SK-N-DZ (cell line): ENCODE measurements at regions not wholly inside any gene's neighbourhood (a gene's known extent, or its start where the extent isn't known, plus 50 kb on each side); places are given as distances from the start of the nearest gene placed in this dataset.
"Not testable (repeated sequence)": the region's sequence is repeated elsewhere in the genome, so short reads cannot be mapped to it uniquely, and the experiment has no call there.

Experiments
- DNase-seq: peaks from one replicate; pipeline ENCODE4 v3.0.0-alpha.2; 2015; ENCODE audit warnings: low spot score

DNA sequence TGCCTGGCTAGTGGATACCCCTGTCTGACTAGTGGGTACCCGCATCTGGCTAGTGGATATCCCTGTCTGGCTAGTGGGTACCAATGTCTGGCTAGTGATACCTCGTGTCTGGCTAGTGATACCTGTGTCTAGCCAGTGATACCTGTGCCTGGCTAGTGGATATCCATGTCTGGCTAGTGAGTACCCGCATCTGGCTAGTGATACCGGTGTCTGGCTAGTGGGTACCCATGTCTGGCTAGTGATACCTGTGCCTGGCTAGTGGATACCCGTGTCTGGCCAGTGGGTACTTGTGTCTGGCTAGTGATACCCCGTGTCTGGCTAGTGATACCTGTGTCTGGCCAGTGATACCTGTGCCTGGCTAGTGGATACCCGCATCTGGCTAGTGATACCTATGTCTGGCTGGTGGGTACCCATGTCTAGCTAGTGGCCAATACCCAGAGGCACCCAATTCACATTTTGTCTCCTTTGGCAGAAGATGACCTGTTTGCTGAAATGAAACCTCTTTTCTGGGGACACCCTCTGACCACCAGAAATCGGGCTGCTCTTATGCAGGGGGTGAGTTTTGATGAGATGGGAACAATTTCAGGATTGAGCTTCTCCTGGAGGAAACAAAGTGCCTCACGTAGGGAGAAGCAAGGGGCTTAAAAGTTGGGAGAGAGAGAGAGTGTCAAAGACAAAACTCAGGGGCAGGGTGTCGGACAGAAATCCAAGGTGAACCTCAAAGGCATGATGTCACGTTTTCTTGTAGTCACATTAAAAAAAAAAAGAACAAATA is 63.4 kb downstream of the SMIM38 start:
- DNase-seq, result no peak

GRCh38 chr11:69219991-69220390 is 64.3 kb downstream of the SMIM38 start:
- DNase-seq, result no peak

DNA sequence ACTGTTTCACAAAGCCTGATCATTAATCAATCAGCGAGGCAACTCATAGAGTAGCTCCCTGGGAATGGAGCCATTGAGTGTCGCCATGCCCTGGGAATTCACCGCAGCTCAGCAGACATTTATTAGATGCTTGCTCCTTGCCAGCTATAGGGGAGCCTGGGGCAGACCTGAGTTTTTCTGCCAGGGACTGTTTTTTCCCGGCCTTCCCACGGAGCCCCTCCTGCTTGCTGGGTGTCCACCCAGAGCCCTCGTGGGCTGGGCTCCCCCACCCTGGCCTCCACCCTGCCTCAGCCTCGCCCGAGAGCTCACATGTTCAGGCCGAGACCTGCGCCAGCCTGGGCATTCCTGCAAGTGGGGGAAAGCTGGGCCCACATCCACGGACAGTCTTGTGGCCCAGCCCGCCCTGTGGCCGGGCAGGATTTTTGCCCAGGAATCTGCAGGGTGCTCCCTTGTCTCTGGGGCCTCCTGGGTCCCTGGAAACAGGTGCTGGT is 64.9 kb downstream of the SMIM38 start:
- DNase-seq, result no peak

- DNase-seq, result no peak
Observed at GRCh38 chr11:69221086-69221485, 65.4 kb downstream of the SMIM38 start.

GRCh38 chr11:69221636-69222035 is 65.9 kb downstream of the SMIM38 start:
- DNase-seq, result not testable (repeated sequence)

DNA sequence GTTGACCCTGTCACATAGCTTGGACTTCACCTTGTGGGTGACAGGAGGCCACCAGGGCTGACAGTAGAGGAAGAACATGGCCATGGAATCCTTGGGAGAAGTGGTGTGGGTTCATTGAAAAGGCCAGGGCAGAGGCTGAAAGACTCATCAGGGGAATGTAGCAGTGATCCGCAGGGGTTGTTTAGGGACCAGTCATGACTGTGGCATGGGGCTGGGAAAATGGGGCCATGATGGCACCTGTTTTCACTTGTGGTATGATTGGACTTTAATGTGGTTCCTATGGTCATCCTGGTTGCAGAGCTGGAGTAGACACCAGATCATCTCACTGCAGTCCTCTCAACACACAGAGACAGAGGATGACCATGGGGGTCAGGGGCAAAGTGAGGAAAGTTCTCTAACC is 66.7 kb upstream of the MYEOV start:
- DNase-seq, result no peak

GRCh38 chr11:69229511-69229910 is 64.4 kb upstream of the MYEOV start:
- DNase-seq, result no peak

DNA sequence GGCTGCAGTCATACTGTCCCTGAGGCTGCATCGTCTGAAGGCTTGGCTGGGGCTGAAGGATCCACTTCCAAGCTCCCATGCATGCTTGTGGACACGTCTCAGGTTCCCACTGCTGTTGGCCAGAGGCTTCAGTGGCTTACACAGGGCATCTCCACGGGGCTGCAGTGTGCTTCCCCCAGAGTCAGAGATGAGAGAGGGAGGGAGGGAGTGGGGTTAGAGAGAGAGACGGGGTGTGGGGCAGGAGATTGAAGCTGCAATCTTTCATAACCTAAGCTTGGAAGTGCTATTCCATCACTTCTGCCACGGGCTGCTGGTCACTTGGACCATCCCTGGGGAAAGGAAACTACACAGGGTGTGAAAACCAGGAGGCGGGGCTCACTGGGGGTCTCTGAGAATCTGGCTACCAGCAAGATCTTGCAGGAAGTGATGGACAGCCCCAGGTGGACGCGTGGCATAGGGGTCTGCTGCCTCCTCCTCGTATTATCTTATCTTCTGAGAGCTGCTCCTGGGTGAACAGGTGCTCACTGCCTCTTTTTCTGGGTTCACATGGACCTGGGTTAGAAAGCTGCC is 63.0 kb upstream of the MYEOV start:
- no peak for DNase-seq

DNA sequence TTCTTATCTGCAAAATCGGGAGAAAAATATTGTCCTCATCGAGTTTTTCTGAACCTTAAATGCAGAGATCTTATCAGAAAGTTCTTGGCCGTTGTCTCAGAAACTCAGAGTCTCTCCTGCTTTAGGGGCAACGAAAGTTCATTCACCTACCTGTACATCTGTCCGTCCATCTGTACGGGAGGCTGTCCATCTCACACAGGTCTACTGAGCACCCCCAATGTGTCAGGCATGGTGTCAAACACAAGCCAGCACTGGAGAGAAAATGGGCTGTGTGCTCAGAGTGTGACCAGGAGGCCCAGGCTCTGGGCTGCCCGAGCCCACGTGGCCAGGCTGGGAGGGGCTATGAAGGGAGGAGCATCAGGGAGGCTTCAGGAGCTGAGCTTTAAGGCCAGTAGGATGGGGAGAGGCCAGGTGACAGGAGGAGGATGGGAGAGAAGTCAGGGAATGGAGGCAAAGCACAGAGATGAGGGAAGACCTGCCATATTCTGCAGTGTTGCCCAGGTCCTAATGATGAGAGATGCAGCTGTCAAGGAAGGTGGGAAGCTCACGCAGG is 62.4 kb upstream of the MYEOV start:
- DNase-seq, result no peak

GRCh38 chr11:69232821-69233743 is 60.9 kb upstream of the MYEOV start:
- DNase-seq, result no peak

GRCh38 chr11:69233744-69234570 is 60.0 kb upstream of the MYEOV start:
- DNase-seq, result no peak

DNA sequence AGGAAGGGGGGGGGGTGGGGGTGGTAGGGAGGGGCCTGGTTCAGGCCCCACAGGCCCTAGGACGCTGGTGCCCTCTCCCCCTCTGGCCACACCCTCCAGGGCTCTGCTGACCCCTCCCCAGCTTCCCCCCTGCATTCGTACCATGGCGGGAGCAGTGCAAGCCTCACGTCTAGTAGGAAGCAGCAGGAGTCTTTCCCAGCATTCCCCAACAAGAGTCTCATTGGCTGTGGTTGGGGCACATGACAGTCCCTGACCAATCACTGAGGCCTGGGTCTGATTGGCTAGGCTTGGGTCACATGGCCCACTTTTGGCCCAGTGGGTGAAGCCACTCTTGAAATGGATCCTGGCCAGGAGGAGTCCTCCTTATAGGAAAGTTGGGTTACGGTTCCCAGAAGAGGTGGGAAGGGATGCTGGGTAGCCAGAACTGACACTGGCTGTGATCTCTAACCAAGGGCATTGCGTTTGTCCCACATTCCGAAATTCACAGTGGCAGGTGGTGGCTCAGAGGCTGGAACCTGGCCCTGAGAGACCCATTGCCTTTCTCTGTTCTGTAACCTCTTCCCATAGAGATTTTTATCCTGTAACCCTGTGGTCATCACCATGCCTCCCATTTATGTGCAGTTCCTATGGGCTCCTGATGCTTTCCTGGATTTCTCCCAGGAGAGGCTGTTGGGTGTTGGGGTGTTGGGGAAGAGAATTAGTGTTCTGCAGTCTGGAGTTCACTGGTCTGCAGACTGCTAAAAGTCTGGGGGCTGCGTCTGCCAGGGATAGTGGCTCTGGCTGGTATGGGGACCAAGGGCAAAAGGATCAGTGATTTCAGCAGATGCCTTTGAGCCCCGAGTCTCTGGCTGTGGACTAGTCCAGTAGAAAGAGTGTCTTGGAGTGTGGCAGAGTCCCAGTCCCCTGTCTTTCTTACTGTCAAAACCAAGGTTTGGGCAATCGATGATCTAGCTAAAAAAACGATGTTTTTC is 58.9 kb upstream of the MYEOV start:
- no peak for DNase-seq

DNA sequence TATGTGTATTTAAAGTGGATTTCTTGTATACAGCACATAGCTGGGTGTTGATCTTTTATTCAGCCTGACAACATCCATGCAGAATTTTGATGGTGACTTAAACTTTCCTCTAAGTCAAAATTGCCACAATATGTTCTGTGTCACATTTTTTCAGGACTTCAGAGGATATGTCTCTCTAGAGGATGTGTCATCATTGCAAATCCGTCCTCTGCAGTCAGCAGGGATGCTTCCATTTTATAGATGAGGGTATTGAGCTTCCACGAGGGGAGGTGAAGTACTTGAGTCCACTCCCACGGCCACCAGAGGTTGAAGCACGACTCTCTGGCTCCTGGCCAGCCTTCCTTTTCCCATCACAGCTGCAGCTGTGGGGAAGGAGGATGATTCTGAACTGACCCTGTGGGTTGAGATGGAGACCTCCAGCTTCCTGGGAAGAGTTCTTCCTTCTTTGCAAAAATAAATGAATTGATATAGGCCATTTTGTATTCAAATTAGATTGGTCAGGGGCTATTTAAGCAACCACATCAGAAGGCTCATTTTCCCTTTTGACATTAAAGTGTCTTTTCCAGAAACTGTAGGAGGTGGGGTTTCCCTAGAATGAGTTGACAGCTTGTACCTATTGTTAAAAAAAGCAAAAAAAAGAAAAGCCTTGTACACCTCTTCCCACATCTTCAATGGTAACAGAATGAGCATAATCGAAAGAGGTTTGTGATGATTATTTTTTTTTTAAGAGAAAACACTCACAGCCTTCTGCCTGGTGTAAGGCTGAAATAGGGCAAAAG is 55.2 kb upstream of the MYEOV start:
- DNase-seq, result no peak

- no peak for DNase-seq
Observed at GRCh38 chr11:69239641-69240040, 54.3 kb upstream of the MYEOV start.

DNA sequence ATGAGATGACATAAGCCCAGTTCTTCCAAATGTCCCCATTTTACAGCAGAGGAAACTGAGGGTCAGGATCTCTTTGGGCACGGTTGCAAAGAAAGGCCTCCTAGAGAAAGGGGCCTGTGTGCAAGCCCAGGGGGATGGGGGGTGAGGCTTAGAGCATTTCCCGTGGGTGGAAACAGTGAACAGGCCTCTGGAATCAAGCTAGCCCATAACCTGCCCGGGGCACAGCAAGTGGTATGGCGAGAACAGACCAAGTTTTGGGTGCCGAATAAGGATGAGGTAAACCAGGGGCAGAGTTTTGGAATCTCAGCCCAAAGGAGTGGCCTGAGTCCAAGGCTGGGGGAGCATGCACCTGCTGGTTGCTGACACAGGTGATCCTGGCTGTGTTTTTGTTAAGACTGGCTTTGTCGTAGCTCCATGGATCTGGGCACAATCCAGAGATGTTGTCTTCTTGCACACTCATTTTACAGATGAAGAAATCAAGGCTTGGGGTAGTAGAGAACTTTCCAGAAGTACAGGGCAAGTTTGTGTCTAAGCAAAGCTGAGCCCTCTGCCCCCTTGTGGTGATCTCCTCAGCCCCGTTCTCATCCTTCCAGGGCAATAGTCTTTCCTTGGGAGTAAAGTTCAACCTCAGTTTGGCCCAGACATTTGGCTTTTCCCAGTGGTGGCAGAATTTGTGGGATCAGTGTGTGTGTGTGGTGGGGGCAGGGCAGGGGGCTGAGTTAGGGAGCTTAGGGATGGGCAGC is 53.5 kb upstream of the MYEOV start:
- no peak for DNase-seq

GRCh38 chr11:69241075-69241740 is 52.7 kb upstream of the MYEOV start:
- no peak for DNase-seq

DNA sequence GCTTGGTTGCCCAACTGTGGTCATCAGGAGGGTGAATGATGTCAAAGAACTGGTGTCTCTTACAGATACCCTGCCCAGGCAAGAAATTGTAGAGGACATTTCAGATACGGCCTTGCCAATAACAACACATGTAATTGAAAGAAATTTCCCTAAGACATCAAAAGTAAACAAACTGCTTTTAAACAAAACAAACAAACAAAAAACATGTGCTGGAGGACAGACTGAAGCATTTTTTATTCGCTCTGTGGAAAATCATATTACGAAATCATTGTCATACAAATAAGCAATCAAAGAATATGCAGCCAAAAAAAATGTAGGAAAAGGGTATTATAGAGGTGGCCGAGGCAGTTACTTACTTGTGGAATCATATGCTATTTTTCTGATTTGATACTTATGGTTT is 52.1 kb upstream of the MYEOV start:
- no peak for DNase-seq
